CD4-positive, alpha-beta T cell treated with Interleukin-10 for 1 hour (primary cell): ENCODE measurements at regions not wholly inside any gene's neighbourhood (a gene's known extent, or its start where the extent isn't known, plus 50 kb on each side); places are given as distances from the start of the nearest gene placed in this dataset.
"Not testable (repeated sequence)": the region's sequence is repeated elsewhere in the genome, so short reads cannot be mapped to it uniquely, and the experiment has no call there.

Experiments
- DNase-seq: peaks from one replicate; pipeline ENCODE4 v3.0.0-alpha.2; 2020

DNA sequence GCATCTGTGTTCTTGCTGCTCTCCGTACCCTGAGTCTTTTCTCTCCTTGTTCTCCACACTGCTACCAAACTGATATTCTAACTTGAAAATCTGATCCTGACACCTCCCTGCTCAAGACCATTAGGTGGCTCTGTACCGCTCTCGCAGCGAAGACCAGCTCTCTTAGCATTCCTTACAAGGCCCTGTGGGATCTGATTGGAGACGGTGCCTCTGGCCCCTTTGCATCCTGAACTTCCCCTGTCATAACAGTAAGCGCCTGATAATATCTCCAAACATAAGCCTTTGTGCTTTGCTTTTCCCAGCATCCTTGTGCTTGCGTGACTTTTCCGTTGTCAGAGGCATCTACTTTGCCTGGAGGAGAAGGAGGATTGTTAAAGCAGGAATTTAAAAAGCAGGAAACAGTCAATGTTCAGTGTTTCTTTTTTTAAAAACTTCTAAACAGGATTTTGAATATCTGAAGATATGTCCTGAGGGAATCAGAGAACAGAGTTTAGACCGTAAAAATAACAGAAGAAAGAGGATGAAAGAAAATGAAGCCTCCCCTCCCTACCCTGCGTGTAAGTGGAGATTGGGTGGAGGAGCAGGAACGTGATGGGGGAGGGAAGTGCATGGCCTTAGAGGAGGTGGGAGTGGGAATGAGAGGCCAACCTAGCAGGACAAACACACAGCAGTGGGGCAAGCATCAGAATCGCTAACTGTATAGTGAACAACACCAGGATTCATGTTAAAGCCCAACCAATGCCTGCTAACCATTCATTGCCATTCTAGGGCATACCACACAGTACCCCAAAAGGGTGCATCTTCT lies 89.2 kb upstream of the STMND1 start:
- DNase-seq = no peak

DNA sequence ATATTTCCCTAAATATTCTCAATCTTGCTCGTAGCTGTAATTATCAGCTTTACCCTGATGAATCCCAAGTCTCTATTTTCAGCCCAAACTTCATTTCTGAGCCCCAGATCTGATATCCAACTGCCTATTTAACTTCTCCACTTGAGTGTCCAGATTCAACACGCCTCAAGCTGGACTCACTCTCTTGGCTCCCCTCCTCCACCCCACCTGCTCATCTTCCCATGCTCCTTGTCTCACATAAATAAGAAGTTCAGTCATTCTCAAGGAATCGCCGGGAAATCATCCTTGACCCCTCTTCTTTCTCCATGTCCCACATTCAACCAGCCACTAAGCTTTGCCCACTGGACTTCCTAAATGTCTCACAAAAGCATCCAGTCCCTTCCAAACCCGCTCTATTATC lies 89.9 kb upstream of the STMND1 start:
- DNase-seq = no peak

DNA sequence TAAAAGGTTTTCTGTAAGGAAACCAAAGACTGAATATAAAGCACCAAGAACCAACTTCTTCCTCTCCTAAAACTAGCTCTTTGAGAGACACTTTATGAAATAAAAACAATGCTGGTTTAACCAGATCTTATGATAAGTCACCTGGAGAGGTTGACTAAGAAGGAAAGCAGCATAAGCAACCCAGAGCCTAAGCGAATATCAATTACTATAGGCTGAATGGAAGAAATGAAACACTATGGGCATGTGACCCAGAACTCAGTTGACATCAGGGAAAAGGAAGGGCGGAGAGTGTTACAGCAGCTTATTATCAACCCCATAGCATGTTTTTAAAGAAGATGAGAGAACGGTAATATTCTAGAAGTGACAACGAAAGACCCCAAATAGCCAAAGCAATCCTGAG lies 94.1 kb upstream of the STMND1 start:
- no peak for DNase-seq

DNA sequence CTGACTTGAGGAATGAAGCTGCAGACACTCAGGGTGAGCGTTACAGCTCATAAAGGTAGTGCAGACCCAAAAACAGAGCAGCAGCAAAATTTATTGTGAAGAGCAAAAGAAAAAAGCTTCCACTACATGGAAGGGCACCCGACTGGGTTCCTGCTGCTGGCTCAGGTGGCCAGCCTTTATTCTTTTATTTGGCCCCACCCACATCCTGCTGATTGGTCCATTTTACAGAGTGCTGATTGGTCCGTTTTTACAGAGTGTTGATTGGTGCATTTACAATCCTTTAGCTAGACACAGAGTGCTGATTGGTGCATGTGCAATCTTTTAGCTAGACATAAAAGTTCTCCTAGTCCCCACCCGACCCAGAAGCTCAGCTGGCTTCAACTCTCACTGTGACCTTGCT lies 95.3 kb upstream of the STMND1 start:
- DNase-seq = no peak

DNA sequence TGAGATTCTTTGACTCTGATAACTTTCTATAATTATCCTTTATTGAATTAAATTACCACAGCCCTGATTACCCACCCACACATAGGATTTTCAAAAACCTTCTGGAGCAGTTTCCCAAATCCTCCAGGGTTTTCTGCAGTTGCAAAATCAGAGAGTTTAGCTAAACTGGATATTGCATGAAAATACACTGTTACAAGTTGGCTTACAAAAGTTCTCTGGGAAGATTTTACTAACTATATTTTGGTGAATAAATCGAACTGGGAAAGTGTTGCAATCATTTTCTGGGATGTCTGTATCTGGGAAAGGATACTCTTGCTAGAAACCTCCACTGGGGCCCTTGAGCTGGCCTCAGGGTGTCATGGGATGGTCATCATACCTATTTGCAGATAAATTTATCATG lies 97.6 kb upstream of the STMND1 start:
- DNase-seq = no peak

DNA sequence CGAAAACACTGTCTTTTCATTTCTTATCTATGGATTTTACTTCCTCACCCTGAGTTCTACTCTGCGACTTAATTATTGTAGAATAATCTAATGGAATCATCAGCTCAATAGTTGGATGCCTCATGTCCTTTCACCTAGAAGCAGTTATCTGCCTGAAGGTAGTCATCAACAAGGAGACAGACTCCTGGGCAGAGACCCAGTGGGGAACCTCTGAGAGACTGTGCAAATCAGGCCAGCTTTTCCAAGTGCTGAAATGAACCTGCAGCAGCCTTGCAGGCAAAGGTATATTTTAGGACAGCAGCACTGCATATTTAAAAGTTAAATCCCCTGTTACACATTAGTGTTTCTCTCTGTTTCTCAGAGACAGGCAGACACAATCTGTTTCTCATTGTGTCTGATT lies 99.7 kb upstream of the STMND1 start:
- DNase-seq = no peak

DNA sequence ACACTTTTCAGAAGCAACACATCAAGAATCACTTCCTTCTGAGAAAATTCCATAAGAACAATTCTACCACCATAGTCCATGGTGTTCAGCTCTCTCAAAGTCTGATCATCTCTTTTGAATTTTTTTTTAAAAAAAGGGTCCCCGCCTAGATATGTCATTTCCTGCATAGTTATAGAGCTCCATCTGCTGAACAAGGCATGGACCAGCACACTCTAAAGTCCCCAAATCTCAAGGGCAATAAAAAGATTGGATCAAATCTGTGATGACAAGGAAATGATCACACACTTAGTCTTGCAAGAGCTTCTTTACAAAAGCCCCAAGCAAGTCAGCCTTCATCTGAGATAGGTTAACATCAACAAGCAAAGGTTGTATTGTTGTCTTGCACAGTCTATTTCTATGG lies 100.7 kb upstream of the STMND1 start:
- no peak for DNase-seq

DNA sequence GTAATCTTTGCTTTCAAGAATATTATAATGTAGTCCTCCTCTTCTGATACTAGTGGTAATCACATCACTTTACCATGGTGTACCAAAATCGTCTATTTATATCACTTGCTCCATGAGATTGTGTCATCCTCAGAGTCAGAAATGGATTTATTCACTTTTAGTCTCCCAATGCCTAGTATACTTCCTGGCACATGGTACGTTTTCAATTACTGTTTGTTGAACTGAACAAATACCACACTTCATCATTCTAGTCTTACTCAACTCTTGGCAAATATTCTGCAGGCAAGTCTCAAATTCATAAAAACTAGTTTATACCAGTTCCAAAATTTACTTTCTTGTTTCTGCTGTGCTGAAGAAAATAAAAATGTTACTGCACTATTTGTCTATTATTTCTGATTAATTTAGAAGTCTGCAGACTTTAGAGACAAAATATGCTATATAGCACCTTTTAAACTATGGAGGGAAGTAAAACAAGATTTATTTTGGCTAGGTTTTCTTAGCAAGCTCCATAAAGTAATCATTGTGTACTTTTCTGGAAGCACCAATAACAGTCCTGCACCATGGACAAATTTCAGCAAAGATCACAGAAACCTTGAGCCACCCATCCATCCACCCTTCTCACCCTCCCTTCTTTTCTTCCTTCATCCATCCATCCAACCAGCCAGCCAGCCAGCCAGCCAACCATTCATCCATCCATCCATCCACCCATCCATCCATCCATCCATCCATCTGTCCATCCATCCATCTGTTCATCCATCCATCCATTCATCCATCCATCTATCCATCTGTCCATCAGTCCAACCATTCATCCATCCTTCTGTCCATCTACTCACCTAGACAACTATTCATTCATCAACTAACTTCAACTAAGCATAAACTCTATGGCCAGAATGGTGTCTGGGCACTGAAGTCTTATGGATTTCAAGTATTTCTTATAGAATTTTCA lies 102.1 kb upstream of the STMND1 start:
- no peak for DNase-seq

DNA sequence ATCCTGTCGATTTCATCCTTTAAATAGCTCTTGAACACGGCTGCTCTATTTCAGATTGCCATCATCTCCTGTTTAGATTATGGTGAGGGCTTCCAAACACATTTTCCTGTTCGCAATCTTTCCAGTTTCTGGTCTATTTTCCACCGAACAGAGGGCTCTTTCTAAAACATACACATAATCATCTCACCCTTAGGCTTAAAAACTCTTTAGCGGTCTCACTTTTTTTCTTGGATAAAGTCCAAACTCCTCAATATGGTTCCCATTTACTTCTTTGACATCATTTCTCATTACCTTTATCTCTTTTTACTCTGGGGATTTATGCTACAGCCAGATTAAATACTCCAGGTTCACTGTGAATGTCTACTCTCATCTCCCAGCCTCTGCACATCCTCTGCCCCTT lies 103.4 kb upstream of the STMND1 start:
- no peak for DNase-seq

DNA sequence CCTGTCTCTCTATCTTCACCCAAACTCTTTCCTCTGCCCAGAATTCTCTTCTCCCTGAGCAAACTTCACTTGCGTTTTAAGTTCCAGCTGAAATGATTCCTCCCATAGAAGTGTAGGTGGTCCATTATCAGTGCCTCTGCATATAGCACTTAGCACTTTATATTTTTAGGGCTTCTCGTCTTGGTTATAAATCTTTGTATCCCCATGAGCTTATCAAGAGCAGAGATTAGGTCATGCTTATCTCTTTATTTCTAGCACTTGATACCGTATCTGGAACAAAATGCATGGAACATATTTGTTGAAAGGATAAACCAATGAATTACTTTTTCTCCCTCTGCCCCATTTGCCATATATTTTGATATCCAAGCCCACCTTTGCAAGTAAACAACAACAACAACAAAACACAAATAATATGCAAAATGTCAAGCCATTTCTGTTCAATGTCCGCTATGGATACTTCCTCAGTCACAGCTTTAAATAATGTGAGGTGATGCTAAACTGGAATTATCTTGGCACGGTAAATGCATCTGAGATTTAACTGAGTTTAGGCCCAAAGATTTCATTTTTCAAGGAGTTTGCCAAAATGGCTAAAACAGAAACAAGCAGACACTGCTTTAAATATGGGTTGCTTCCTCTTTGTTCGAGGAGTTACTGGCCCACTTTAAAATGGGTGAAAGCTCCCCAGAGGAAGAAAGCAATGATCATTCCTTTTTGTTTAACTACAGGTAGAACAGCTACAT lies 106.2 kb upstream of the STMND1 start:
- no peak for DNase-seq

DNA sequence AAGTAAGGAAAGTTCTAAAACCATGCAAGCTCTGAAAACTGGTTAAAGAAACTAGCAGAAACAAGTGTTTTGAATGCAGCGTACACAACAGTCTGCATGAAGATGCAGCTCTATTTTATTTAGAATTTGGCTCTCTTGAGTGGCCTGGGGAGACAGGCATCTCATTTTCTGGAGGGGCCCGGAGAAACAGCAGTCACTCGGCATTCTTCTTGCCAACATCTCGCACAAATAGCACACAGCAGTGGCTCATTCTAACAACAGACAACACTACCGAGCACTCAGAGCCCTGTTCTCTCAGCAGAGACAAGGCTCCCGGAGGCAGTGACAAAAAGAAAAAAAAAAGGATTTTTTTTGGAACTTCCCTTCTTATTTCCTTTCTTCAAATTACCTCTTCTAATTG lies 108.5 kb upstream of the STMND1 start:
- DNase-seq = no peak

DNA sequence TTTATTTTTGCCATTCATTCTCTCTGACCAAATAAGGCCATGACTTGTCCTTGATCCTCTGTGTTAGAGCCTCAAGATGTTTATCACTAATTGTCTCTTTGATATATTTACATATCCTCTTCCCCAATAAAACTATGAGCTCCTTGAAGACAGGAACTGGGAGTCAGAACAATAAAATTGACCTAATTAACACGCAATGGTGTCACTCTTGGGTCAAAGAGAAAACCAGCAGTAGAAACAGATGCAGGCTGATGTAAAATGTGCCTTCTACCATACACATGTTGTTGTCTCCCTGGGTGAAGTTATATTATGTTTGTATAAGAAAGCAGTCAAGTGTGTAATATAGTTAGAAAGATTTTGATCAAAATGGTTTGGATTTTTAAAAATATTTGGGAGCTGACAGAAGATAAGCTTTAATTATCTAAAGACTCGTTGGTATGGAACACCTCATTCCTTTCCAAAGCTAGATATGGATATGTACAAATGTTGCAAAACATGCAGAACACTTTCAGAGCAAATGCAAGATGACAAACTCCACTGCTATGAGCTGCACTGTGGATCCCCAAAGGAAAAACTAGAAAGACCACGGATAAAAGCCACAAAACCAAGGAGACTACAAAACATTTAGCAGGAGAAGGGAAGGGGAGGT lies 109.7 kb upstream of the STMND1 start:
- no peak for DNase-seq

DNA sequence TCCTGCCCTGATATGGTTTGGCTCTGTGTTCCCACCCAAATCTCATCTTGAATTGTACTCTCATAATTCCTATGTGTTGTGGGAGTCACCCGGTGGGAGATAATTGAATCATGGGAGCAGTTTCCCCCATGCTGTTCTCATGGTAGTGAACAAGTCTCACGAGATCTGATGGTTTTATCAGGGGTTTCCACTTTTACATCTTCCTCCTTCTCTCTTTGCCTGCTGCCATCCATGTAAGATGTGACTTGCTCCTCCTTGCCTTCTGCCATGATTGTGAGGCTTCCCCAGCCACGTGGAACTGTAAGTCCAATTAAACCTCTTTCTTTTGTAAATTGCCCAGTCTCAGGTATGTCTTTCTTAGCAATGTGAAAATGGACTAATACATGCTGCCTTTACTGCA lies 111.9 kb upstream of the STMND1 start:
- not testable (repeated sequence) for DNase-seq

DNA sequence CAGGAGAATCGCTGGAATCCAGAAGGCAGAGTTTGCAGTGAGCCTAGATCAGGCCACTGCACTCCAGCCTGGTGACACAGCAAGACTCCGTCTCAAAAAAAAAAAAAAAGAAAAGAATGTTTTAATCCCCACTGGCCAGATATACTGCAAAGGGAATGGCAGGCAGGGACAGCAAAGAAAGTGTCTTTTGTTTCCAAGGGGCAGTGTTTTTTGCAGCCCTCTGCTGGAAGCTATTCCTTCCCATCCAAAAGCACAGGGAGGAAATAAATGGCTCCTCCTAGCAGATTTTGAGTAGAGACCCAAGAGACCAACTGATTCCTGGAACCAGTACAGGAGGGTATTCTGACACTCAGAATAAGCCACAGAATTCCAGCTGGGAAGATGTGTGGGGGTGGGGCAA lies 112.5 kb upstream of the STMND1 start:
- DNase-seq = no peak

DNA sequence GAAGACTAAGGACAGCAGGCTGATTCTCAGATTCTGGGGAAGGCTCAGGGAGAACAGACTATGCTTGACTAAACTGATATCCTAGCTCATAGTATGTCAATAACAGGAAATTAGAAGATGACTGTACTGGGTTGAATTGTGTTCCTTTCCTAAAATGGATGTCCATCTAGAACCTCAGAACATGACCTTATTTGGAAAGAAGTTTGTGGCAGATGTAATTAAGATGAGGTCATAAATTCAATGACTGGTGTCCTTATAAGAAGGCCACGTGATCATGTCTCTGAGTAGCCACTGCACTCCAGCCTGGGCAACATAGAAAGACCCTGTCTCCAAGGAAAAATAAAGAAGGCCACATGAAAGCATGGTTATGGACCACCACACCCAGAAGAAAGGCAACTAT lies 113.9 kb upstream of the STMND1 start:
- no peak for DNase-seq

DNA sequence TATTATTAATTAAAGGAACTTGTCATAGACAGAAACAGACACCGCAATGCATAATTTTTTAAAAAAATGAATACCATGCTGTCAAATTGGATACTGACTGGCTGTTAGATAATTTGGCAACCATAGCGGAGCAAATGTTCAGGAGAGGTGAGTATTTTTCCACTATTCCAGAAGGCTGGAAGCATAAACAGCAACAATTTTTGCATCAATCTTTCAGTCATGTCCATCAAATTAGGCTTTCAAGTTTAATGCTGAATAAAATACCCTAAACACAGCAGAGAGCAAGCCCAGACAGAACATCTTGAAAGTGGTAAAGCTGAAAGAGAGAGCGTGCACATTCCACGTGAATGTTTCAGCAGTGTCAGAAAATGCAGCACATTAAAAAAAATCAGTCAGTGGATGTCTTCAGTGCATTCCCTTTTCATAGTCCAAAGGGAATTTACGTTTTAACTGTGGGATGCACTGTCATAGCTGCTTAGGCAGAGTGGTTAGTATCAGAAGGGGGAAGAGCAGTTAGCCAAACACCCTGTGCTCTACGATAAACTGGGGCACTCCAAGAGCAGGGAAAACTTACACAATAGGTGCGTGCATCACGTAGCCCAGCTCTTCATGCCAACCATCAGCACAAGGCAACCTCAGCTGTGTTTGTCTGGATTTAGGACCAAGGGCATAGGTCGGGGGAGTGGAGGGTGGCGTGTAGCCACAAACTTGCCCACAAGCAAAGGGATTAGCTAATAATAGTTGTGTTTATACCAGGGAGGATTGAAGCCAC lies 116.2 kb upstream of the STMND1 start:
- DNase-seq = no peak

DNA sequence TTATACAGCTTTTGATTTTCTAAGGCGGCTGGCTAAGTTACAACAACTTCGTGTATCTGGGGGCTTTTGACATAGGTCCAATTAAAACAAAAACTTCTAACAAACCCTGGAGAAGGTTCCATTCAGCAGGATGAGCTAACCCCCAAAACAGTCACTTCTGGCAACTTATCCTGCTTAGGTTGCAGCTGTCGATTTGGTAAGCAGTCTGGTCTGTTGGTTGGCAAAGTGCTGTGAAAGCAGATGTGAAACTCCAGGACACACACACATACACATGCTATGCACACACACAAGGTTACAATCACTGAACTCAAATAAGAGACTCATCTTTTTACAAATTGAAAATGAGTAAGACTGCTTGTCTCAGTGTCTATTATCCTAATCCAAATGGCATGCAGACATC lies 119.0 kb upstream of the STMND1 start:
- no peak for DNase-seq

DNA sequence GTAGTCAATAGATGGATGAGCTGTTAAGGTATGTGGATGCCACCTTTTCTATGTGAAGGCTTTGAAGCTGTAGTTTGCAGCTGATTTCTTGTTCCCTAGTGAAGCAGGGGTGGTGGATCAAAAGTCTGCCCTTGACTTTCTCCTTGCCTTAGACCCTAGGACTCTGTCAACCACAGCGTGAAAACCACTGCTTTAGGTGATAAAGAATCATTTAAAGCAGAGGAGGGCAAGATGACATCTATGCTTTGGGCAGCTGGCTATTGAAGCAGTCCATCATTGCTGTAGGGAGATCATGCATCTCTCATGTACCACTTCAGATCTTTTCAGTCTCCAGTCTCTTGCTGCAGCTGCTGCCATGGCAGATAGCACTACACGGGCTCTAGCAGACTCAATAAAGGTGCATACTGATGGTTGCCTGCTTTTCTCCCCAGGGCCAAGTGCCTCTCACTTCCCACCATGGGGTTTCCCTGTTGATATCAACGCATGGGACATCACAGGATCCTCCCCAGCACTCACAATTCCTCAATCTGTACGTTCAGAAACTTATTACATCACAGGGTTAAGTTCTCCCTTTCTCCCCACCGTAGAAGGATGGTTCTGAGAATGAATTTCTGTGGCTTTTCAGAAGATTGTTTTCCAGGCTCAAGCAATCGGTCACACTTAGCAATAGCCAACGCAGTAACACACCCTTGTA lies 122.0 kb upstream of the STMND1 start:
- DNase-seq = no peak

DNA sequence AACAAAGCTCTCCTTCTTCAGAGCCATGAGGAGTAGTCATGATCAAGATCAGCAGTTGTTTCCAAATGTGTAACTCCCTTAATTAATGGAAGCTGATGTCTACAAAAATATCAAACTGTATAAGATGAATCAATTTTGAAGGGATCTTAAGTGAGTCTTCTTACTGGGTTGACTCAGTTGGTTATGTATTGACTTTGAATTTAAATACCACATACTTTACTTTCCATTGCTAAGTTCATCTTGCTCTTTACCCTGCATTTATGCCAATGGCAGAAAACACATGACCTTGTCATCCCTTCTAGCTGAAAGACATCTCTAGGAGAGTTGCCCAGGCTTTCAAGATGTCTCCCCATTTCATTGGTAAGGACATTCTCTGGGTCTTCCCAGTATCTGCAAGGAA lies 123.2 kb upstream of the STMND1 start:
- DNase-seq = no peak

DNA sequence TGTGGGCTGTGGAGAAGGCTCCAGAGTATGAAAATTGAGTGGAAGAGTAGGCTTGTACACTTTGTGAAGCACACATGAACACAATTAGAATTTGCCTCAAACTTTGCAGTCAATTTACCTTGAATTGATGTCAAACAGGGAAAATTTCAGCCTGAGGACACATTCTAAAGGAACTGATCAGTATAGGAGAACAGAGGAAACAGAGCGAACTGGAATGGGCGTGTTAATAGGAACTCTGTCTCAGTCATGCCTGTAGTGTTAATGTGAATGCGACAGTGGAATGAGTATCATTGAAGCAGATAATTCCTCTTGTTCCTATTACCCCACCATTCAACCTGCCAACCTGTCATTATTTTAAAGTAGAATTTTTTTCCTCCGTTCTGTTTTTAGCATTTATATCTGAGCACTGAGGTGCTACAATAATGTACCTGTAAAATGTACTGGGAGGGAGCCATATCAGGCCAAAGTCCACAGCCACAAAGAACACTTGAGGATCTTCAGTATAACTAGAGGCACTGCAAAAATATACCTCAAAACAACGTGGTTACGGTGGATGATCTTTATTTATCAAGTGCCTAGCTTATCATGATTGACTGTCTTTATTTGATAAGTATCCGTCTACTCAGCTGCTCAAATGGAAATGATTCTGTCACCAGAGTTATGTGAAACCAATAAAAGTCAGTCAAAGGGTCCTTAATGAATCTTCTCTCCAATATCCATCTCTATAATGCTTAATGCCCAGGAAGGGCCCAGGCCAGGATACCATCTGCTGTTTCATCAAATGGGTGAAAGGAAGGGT lies 125.3 kb upstream of the STMND1 start:
- DNase-seq = no peak
